ENCODE measurements at regions not wholly inside any gene's neighbourhood (a gene's known extent, or its start where the extent isn't known, plus 50 kb on each side); places are given as distances from the start of the nearest gene placed in this dataset.

DNA sequence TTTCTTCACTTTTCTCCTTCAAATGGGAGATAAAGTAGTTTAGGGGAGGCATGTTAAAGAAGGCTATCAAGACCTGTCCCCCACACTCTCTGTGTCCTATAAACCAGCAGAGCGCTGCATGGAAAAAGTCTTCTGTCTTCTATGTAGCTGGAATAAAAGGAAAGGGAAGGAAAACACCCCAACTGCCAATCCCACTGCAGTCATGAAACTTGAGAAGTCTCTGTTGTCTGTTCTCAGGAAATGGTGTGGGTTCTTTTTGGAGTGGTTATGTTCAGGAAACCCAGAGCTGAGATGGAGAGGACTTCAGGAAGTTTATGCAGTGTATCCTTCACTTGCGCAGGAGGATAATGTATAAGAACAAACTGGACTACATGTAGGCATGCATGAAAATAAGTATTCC is 274.3 kb downstream of the GAS1 start:
- TF ChIP-seq EZH2phosphoT487 (IDR thresholded peaks at IDR 0.05; ENCODE audit: borderline replicate concordance, low read depth) (no peak), SMC3 (IDR thresholded peaks at IDR 0.05; ENCODE audit: low read depth, low read length) (no peak), ZBTB33 (IDR thresholded peaks at IDR 0.05; ENCODE audit: borderline replicate concordance, low read depth) (no peak), CTCF (IDR thresholded peaks at IDR 0.05) (no peak), RAD21 (IDR thresholded peaks at IDR 0.05; ENCODE audit: low read length) (no peak), TAF1 (IDR thresholded peaks at IDR 0.05; ENCODE audit: borderline replicate concordance, low read depth, low read length) (no peak), JUND (IDR thresholded peaks at IDR 0.05) (no peak), MEF2A (IDR thresholded peaks at IDR 0.05; ENCODE audit: borderline replicate concordance, low read depth) (no peak), FOXM1 (IDR thresholded peaks at IDR 0.05; ENCODE audit: low read depth) (no peak), EP300 (IDR thresholded peaks at IDR 0.05; ENCODE audit: borderline replicate concordance in 1 of 2, low read depth in 1 of 2, low read length in 1 of 2) (no peak), NRF1 (IDR thresholded peaks at IDR 0.05; ENCODE audit: low read depth, low read length) (no peak), GABPA (IDR thresholded peaks at IDR 0.05; ENCODE audit: low read depth) (no peak)
- TF ChIP-seq, protein P1, sequence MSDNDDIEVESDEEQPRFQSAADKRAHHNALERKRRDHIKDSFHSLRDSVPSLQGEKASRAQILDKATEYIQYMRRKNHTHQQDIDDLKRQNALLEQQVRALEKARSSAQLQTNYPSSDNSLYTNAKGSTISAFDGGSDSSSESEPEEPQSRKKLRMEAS (IDR thresholded peaks at IDR 0.05; ENCODE audit: low read depth): no peak

Measured in SK-N-SH (cell line).